Lung (tissue), 11 donors: ENCODE measurements at regions not wholly inside any gene's neighbourhood (a gene's known extent, or its start where the extent isn't known, plus 50 kb on each side); places are given as distances from the start of the nearest gene placed in this dataset.

Experiments
- ATAC-seq: fragments of 200-7000 bp; cut with Tn5 transposase; one replicate; pipeline ENCODE4 v1.9.1; 2020; ENCODE audit warnings: moderate number of reproducible peaks; ENCODE audit not compliant: insufficient read depth, low FRiP score
- DNase-seq, 3 donors: peaks; one replicate each; pipeline ENCODE4 v3.0.0-alpha.2; 2013 to 2017
- H3K27ac ChIP-seq, 2 donors: one replicate each; pipeline ENCODE4 v1.5.1; 2013; ENCODE audit warnings: mild to moderate bottlenecking in 2 of 2, moderate library complexity in 2 of 2, control low read depth in 1 of 2, inconsistent platforms in 1 of 2, low read depth in 1 of 2, low read length in 1 of 2
- H3K27me3 ChIP-seq, 3 donors: one replicate each; pipeline ENCODE4 v1.5.1; 2013; ENCODE audit warnings: low read length in 2 of 3; ENCODE audit not compliant: control insufficient read depth in 3 of 3, insufficient read depth in 3 of 3
- H3K36me3 ChIP-seq, 4 donors: one replicate each; pipeline ENCODE4 v1.5.1; 2013; ENCODE audit warnings: low read length in 4 of 4, mild to moderate bottlenecking in 1 of 4, moderate library complexity in 1 of 4; ENCODE audit not compliant: control insufficient read depth in 4 of 4, insufficient read depth in 4 of 4
- H3K4me1 ChIP-seq, 5 donors: one replicate each; pipeline ENCODE4 v1.5.1; 2013; ENCODE audit warnings: low read length in 5 of 5, mild to moderate bottlenecking in 2 of 5, moderate library complexity in 1 of 5; ENCODE audit not compliant: control insufficient read depth in 5 of 5, insufficient read depth in 5 of 5
- H3K4me3 ChIP-seq: one replicate; pipeline ENCODE4 v1.5.1; 2013; ENCODE audit warnings: mild to moderate bottlenecking, control low read depth, moderate library complexity
- H3K9ac ChIP-seq, 2 donors: one replicate each; pipeline ENCODE4 v1.5.1; 2013; ENCODE audit warnings: low read length in 2 of 2, control low read depth in 1 of 2; ENCODE audit not compliant: insufficient read depth in 1 of 2
- H3K9me3 ChIP-seq, 4 donors: one replicate each; pipeline ENCODE4 v1.5.1; 2013; ENCODE audit warnings: low read length in 3 of 4, mild to moderate bottlenecking in 1 of 4, moderate library complexity in 1 of 4; ENCODE audit not compliant: control insufficient read depth in 4 of 4, insufficient read depth in 3 of 4
- whole genome bisulfite sequencing, 2 donors: extraction: QIAGEN DNeasy Blood & Tissue Kit; methylation state at CpG; one replicate each; pipeline ENCODE4 v1.1.7; 2013; 5-methylcytosine and 5-hydroxymethylcytosine counted together
- TF ChIP-seq, protein P1 (sequence below): IDR thresholded peaks from 2 replicates; pipeline ENCODE4 v1.5.1; 2012; ENCODE audit warnings: mild to moderate bottlenecking; ENCODE audit errors: control extremely low read depth, extremely low read depth
- donor health status: control.
- donor health status: control.
- donor health status: Bipolar disorder and iron deficiency.
- donor health status: healthy.
- donor health status: DM: yes; HTN: yes; CAD: no.

GRCh38 chr1:213656503-213656902 lies 331.3 kb upstream of the PROX1 start:
- no peaks in the 10 kb centered on the region for H3K9me3 ChIP-seq
- H3K4me1 ChIP-seq = no peaks in the 10 kb centered on the region
- ATAC-seq (no peak), DNase-seq (no peak)
- no peaks in the 10 kb centered on the region for H3K36me3 ChIP-seq
- no peak overlapping the region for H3K27ac ChIP-seq
- H3K9ac ChIP-seq = no peak overlapping the region
- peaks cover 0 to 3% (median 0%) of the 10 kb centered on the region in 3 donors for H3K27me3 ChIP-seq
- WGBS, 2 donors = 53 to 55% methylated on average over 3 of the region's 3 CpGs
- TF ChIP-seq, protein P1, sequence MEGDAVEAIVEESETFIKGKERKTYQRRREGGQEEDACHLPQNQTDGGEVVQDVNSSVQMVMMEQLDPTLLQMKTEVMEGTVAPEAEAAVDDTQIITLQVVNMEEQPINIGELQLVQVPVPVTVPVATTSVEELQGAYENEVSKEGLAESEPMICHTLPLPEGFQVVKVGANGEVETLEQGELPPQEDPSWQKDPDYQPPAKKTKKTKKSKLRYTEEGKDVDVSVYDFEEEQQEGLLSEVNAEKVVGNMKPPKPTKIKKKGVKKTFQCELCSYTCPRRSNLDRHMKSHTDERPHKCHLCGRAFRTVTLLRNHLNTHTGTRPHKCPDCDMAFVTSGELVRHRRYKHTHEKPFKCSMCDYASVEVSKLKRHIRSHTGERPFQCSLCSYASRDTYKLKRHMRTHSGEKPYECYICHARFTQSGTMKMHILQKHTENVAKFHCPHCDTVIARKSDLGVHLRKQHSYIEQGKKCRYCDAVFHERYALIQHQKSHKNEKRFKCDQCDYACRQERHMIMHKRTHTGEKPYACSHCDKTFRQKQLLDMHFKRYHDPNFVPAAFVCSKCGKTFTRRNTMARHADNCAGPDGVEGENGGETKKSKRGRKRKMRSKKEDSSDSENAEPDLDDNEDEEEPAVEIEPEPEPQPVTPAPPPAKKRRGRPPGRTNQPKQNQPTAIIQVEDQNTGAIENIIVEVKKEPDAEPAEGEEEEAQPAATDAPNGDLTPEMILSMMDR = no peak
- H3K4me3 ChIP-seq = no peak overlapping the region

DNA sequence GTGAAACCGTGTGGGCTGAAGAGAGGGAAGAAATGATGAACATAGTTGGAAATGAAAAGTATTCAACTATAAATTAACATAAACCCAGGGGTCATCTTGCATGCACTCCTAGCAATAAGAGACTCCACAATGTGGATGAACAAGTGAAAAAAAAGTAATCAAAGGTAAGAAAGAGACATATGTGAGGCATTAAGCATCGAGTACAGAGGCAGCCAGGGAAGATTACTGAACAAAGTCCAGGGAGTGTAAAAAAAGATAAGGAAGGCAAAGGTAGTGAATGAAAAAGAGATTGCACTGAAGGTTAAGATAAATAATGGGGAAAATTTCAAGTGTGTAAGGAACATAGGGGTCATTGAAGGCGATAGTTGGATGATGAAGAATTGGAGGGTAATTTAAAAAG lies 330.8 kb upstream of the PROX1 start:
- Histone ChIP-seq H3K27ac (no peak overlapping the region), H3K36me3 (no peaks in the 10 kb centered on the region), H3K9ac (no peak overlapping the region), H3K9me3 (no peaks in the 10 kb centered on the region), H3K4me1 (no peaks in the 10 kb centered on the region), H3K27me3 (peaks cover 0 to 3% (median 0%) of the 10 kb centered on the region in 3 donors), H3K4me3 (no peak overlapping the region)
- WGBS, 2 donors = 72 to 76% methylated on average over 3 of the region's 3 CpGs
- ATAC-seq = no peak
- DNase-seq = no peak
- TF ChIP-seq, protein P1 = no peak

DNA sequence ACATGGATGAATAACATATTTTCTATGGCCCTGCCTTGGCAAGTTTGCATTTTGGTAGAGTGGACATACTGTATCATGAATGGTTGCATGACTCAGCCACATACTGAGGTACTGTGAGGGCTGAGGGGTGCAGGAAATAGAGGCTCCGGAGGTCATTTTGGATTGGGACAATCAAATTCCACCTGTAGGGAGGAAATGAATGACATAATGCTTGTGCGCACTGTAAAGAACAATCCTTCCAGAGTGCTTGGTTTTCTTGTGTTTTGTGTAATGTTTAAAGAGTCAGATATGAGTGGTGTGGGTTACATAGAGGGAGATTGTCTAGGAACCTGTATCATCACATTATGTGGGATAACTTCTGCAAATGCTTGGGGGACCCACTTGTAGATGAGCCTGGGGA lies 329.9 kb upstream of the PROX1 start:
- 69 to 75% methylated on average over 2 of the region's 2 CpGs for WGBS, 2 donors
- Histone ChIP-seq H3K36me3 (no peaks in the 10 kb centered on the region), H3K9me3 (no peaks in the 10 kb centered on the region), H3K27ac (no peak overlapping the region), H3K27me3 (peaks cover 0 to 3% (median 0%) of the 10 kb centered on the region in 3 donors), H3K4me1 (no peaks in the 10 kb centered on the region), H3K9ac (no peak overlapping the region), H3K4me3 (no peak overlapping the region)
- no peak for DNase-seq
- TF ChIP-seq, protein P1 = no peak
- ATAC-seq = no peak

GRCh38 chr1:213658457-213658856 lies 329.3 kb upstream of the PROX1 start:
- H3K9ac ChIP-seq = no peak overlapping the region
- peaks cover 0 to 3% (median 0%) of the 10 kb centered on the region in 3 donors for H3K27me3 ChIP-seq
- DNase-seq = no peak
- TF ChIP-seq, protein P1 = no peak
- no peaks in the 10 kb centered on the region for H3K36me3 ChIP-seq
- H3K4me1 ChIP-seq = no peaks in the 10 kb centered on the region
- H3K4me3 ChIP-seq = no peak overlapping the region
- no peak overlapping the region for H3K27ac ChIP-seq
- no peak for ATAC-seq
- H3K9me3 ChIP-seq = no peaks in the 10 kb centered on the region
- WGBS, 2 donors = 52 to 72% methylated on average over 2 of the region's 2 CpGs
